ENCODE measurements at regions not wholly inside any gene's neighbourhood (a gene's known extent, or its start where the extent isn't known, plus 50 kb on each side); places are given as distances from the start of the nearest gene placed in this dataset.

DNA sequence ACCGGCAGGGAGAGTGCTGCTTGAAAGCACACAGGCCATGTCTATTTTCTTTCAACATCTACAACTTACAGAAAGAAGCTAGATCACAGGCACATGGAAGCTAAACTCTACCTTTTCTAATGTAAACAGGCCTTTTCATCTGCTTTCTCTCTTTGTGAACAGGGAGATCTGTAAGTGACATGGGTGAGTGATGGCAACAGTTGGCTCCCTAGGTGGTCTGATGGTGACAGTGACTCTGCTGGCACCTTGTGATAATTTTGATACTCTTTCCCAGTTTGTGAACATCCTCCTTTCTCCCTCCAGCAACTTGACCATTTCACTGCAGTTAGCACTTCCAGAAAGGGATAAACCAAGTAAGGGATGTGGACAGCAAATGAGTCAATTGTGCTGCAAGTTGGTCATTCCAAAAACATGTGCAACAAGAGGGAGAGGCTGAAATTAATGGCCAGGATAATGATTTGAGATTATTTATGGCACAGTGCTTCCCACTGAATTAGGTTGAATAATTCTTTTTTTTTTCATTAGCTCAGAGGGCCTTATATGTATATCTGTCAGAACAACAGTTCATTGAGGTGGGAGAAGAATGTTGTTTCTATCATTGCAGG lies 89.5 kb downstream of the XCL2 start:
- no peak for DNase-seq

- DNase-seq, result no peak
Observed at GRCh38 chr1:168453056-168453455, 90.7 kb downstream of the XCL2 start.

DNA sequence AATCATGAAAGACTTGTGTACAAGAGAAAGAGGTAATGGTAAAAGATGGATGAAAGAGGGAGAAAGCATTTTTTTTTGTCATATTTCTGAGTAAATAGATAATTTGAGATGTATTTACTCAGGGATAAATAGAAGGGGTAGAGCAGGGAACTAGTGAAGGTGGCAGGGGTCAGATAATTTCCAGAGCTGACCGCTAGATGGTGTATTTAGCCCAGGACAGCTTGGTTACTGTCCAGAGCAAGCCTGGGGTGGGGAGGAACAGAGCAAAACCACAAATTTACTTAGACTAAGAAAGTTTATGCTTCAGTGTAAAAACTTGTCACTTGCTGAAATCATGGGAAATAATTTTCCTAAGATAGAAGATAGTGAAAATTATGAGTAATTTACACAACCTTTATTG lies 91.5 kb downstream of the XCL2 start:
- no peak for DNase-seq

DNA sequence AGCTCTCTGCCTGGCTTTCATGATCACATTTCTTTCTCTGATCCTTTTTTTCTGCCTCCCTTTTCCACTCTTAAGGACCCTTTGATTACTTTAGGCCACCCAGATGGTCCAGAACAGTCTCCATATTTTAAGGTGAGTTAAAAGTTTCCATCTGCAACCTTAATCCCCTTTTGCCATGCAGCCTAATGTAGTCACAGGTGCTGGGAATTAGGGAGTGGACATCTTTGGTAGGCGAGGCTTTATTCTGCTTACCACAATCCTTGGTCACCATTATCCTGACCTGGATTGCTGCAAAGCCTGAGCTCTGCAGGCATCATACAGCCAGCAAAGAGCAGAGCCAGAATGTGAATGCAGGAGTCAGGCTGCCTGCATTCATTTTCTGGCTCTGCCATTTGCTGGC lies 95.9 kb downstream of the XCL2 start:
- no peak for DNase-seq

DNA sequence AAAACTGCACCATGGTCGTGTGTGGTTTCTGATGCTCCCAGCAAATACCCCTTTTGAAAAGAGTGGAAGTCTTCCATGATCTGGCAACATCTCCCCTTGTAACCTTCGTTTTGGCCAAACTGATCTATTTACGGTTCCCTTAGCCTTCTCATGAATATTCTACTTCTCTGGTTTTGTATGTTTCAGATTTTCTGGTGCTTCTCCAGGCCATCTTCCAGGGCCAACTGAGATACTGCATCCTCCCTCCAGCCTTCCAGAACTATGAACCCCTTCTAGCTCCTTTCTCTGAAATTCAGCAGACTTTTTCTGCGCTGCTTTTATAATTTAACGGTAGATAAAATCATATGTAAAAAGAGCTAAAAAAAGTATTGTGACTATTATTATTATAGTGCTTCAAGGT lies 97.7 kb downstream of the XCL2 start:
- DNase-seq, result no peak

- no peak for DNase-seq
Observed at GRCh38 chr1:168443899-168444298, 99.9 kb downstream of the XCL2 start.

- no peak for DNase-seq
Observed at GRCh38 chr1:168443356-168443755, 100.4 kb downstream of the XCL2 start.

DNA sequence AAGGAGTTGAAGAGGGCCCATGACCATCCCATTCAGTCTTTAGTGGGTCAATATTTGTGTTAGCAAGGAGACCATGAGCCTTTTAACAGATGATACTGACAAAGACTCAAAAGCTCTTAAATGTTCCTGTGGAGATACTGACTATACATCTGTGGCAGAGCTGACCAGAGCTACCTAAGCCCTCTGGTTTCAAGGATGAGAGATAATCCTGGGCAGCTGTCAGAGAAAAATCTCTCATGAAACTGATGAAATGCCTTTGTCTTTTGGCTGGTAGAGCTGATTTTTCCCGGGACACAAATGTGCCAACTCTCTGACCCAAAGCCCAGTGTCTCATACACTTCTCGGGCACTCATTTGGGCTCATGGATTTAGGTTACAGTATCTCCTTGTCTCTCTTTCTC lies 100.9 kb downstream of the XCL2 start:
- DNase-seq, result no peak

DNA sequence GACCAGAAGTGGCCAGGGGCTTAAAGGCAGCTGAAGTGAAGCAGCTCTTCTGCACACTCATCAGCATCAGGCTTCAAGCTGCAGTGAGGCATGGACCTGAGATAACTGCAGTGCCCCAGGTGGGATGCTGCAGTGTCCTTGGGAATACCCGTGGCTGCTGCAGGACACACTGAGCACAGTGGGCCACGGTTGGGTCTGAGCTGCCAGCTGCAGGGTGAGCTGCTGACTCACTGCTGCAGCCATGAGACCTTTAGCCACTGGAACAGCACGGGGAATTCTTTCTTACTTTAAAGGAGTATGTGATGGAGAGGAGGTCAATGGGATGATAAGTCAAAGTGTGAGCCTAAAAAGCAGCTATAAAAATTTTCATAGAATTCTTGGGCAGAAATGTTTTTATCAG lies 102.1 kb downstream of the XCL2 start:
- DNase-seq, result no peak

- peak; percentile 91 for DNase-seq
Observed at GRCh38 chr1:168439456-168440375, 104.1 kb downstream of the XCL2 start.

DNA sequence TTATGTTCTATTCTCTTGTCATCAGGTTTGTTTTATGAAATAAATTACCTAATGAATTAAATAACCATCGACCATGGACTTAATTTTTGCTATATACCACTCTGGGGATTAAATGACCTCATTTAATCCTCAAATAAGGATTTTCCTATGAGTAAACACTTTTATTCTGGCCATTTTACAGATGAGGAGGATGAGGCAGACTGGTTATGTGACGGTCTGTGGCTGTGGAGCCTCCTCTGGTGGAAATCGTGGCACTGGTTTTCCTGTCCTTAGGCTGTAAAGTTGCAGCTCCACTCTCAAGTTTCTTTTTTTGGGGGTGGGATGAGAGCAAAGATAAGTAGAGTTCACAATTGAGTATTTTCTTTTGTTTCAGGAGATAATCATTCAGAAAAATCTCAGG lies 105.2 kb downstream of the XCL2 start:
- DNase-seq, result no peak

GRCh38 chr1:168437821-168438220 lies 106.0 kb downstream of the XCL2 start:
- DNase-seq, result no peak

GRCh38 chr1:168435439-168435838 lies 108.4 kb downstream of the XCL2 start:
- no peak for DNase-seq

DNA sequence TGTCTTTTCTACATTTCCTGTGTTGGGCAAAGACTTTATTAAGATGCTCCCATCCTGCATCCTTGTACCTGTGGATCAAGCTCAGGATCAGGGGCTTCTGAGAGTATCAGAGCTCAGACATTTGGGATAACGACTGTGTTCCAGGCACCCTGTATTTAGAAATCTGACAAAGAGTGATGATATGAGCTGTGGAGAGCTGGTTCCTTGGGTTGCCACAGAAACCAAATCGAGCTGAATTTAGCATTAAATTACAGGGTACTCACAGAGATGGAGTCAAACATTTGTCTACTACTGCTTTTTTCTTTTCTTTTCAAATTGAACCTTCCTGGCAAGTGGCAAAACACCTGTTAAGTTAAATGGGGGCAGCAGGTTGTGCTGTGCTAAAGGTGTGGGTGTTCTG lies 110.6 kb downstream of the XCL2 start:
- DNase-seq, result no peak

- no peak for DNase-seq
Observed at GRCh38 chr1:168431882-168432281, 111.9 kb downstream of the XCL2 start.

- no peak for DNase-seq
Observed at GRCh38 chr1:168430321-168430720, 113.5 kb downstream of the XCL2 start.

DNA sequence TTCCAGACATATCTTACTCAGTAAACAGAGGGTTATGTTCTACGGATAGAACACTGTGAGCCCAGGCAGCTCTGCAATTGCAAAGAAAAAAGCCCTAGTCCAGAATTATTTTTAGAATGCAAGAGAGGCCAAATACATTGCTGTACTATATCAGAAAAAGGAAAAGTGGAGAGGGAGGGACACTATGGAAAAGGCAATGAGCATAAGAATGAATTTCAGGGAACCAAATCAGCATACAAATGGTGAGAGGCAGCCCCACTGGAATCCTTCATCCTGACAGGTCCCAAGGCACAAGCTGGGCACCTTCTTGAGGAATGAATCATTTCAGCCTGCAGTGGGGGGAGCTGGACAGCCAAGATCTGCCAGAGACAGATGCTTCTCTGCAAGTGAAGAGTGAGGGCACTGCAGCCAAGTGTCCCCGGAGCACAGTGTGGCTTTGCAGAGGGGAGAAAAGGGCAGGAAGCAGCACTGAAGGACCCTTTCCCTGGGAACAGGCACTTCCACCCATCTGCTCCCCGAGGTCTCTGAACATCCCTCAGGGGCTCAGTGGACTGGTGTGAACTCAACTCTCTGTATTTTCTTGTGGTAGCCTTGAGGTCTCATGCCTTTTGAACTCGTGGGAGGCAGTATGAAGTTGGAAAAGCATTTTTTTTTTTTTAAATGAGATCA lies 115.6 kb downstream of the XCL2 start:
- no peak for DNase-seq

- DNase-seq, result no peak
Observed at GRCh38 chr1:168427051-168427450, 116.7 kb downstream of the XCL2 start.

DNA sequence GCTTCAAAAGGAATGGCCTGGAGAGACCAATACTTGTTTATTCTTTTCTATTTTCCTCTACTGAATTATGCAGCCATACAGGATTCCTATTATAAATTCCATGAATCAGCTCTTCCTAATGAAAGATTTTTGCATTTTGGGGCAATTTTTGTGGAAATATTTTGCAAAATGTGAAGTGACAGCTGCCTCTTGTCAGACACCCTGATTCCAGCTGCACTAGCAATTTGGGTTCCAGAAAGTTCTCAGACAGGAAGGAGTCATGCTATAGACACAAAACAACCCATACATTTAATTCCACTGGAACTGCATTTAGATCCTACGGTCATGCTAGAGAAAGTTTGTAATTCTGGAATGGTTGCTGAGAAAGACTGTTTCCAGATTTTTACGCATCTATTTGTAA lies 119.5 kb downstream of the XCL2 start:
- DNase-seq, result no peak

DNA sequence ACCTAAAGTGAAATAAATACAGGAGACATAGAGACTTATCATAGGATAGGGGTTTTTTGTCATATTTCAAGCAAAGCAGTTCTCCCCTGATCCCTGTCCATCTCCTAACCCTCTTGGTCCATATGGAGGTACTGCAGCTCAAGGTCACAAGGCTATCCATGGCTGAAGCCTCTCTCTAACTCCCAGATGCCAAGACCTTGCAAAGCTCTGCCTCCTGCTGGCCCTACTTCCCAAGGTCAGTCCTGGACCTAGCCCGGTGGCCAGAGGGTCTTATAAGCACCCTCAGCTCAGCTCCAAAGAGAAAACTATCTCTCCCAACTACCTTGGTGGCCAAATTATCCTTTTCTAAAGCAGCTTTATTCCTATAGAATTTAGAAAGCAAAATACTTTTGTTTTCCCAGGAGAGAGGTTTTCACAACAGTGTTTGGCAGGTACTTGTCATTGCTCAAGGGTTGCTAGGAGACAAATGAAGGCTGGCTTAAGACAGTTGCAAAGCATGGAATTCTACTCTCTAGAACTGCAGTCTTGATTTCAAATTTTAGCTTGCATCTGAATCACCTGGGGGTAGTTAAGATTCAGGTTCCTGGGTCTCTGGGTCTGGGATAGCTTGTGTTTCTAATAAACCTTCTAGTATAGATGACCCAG lies 121.5 kb downstream of the XCL2 start:
- no peak for DNase-seq

DNA sequence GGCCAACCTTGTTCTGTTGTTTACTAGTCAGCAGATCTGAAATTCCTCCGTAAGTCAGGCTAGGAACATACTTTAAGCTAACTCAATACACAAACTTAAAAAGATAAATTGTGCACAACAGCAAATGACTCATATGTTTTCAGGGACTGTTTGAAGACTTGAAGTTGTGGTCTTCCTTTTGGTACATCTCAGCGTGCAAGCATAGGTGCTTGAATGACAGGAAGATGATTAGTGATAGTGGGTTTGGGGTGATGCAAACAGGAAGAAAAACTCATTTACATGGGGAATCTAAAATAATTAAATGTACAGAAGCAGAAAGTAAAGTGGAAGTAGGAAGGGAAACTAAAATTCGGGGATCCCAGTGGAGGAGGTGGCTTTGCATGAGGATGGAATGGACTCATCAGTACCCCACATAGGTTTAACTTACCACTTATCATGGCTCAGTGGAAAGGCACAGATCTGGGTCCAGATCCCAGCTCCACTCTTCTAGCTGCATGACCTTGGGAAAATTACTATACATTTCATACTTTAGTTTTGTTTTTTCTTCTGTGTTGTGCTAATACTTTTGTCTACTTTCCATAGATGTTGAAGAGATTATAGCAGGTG lies 122.3 kb downstream of the XCL2 start:
- no peak for DNase-seq

- no peak for DNase-seq
Observed at GRCh38 chr1:168420177-168420576, 123.6 kb downstream of the XCL2 start.

DNA sequence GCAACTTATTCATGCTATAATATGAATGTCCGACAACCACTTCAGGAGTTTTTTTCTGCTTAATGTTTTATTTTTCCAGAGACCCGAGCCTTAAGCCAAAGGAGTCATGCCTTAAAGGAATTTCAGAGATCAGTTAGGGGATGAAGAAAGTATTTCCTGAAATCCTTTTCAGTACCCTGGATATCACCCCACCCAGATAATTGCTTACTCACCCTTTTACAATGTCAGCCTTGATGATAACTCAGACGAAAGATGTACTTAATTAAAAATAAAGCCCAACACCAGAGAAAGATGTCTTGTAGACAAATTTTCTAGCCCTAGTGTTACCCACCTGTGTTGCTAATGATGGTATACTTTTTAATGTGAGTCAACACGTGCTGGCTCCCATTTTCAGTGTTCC lies 124.1 kb downstream of the XCL2 start:
- DNase-seq, result no peak
